Right lobe of liver (tissue), 6 donors: ENCODE measurements at regions not wholly inside any gene's neighbourhood (a gene's known extent, or its start where the extent isn't known, plus 50 kb on each side); places are given as distances from the start of the nearest gene placed in this dataset.

Experiments
- ATAC-seq, 4 donors: fragments of 200-7000 bp; cut with Tn5 transposase; one replicate each; pipeline ENCODE4 v1.9.1; 2020; ENCODE audit warnings: mild to moderate bottlenecking in 4 of 4, moderate library complexity in 4 of 4
- DNase-seq, 3 donors: peaks; one replicate each; pipeline ENCODE4 v3.0.0-alpha.2; 2020
- H3K27ac ChIP-seq, 3 donors: fragments of 200-600 bp; one replicate each; pipeline ENCODE4 v1.8.0; 2022
- H3K27me3 ChIP-seq, 2 donors: fragments of 200-600 bp; one replicate each; pipeline ENCODE4 v1.8.0; 2022
- H3K36me3 ChIP-seq, 4 donors: fragments of 200-600 bp; sonication (generic) in 1 of 4; one replicate each; pipeline versions ENCODE4 v1.5.1 to v1.8.0; 2017 to 2022; ENCODE audit warnings: control low read depth in 1 of 4
- H3K4me1 ChIP-seq, 4 donors: fragments of 200-600 bp; sonication (generic) in 1 of 4; one replicate each; pipeline versions ENCODE4 v1.5.1 to v1.8.0; 2017 to 2022; ENCODE audit warnings: control low read depth in 1 of 4
- H3K4me3 ChIP-seq, 3 donors: fragments of 200-600 bp; one replicate each; pipeline ENCODE4 v1.8.0; 2022
- H3K9me3 ChIP-seq, 4 donors: fragments of 200-600 bp; sonication (generic) in 1 of 4; one replicate each; pipeline versions ENCODE4 v1.5.1 to v1.8.0; 2017 to 2022; ENCODE audit warnings: control low read depth in 1 of 4
- CTCF ChIP-seq, 4 donors: fragments of 200-600 bp in 3 of 4; fragments of 450-650 bp in 1 of 4; IDR thresholded peaks; one replicate each; pipeline versions ENCODE4 v1.5.1 to v1.8.0; 2016 to 2022; ENCODE audit warnings: antibody characterized with exemption in 4 of 4, mild to moderate bottlenecking in 2 of 4
- POLR2A ChIP-seq: fragments of 450-650 bp; IDR thresholded peaks from one replicate; pipeline ENCODE4 v1.6.1; 2017; ENCODE audit warnings: antibody characterized with exemption, mild to moderate bottlenecking
- WGBS: methylation state at CpG from one replicate; pipeline ENCODE4 v1.1.6; 2018; ENCODE audit warnings: low coverage, low lambda C conversion rate; ENCODE audit not compliant: insufficient coverage; ENCODE audit errors: missing lambda C conversion rate; 5-methylcytosine and 5-hydroxymethylcytosine counted together
- intact Hi-C, 2 donors: fragments of 100-400 bp; cut with DNase I; formaldehyde crosslinking; loops; one replicate each; pipeline versions ENCODE4 v1.11.2 to v1.14.1; 2022
- donor health status: DM: no; HTN: yes; CAD: no.
- donor health status: DM: no; HTN: no; CAD: no.
- donor health status: DM: no; HTN: no; CAD: no.
- donor health status: DM: no; HTN: yes; CAD: no.
- donor health status: DM: no; HTN: yes; CAD: no.

DNA sequence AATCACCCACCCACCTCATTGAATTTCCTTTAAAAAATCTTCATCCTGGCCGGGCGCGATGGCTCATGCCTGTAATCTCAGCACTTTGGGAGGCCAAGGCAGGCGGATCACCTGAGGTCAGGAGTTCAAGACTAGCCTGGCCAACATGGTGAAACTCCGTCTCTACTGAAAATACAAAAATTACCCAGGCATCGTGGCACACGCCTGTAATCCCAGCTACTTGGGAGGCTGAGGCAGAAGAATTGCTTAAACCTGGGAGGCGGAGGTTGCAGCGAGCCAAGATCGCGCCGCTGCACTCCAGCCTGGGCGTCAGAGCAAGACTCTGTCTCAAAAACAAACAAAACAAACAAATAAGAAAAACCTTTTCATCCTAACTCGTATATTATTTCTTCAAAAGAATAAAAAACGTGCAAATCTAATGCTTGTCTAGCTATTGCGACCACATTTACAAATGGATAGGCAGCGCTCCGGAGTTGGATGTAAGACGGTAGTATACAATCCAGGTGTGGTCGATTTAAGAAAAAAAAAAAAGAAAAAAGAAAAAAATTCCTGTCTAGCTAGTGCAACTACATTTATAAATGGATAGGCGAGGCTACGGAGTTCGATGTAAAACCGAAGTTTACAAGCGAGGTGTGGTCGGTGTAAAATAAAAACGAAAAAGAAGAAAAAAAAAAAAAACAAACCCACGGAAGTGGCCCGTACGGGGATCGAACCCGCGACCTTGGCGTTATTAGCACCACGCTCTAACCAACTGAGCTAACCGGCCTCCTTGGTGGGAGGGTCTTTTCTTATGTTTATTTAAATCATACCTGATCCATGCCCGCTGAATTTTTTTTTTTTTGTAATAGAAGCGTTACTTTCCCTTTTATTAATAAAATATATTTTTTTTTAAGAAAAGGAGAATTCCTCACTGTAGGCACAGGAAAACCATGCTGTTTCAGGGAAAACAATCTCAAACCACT is 70.7 kb upstream of the PRSS16 start:
- no peaks in the 10 kb centered on the region for H3K27me3 ChIP-seq
- H3K36me3 ChIP-seq = no peaks in the 10 kb centered on the region
- WGBS = 4% methylated on average over 38 of the region's 38 CpGs
- ATAC-seq (peak; percentile 59 to 79 (median 78)), DNase-seq (peak in 2 of 3 donors; percentile 51 to 52)
- H3K9me3 ChIP-seq = no peaks in the 10 kb centered on the region
- peak overlapping the region; percentile 54 to 89 (median 57) for H3K27ac ChIP-seq
- peak overlapping the region; percentile 73 to 98 (median 85) for H3K4me3 ChIP-seq
- no peaks in the 10 kb centered on the region for H3K4me1 ChIP-seq
- TF ChIP-seq POLR2A (no peak), CTCF (IDR thresholded peaks at IDR 0.05) (no peak)
- intact Hi-C loops = no loop called here

DNA sequence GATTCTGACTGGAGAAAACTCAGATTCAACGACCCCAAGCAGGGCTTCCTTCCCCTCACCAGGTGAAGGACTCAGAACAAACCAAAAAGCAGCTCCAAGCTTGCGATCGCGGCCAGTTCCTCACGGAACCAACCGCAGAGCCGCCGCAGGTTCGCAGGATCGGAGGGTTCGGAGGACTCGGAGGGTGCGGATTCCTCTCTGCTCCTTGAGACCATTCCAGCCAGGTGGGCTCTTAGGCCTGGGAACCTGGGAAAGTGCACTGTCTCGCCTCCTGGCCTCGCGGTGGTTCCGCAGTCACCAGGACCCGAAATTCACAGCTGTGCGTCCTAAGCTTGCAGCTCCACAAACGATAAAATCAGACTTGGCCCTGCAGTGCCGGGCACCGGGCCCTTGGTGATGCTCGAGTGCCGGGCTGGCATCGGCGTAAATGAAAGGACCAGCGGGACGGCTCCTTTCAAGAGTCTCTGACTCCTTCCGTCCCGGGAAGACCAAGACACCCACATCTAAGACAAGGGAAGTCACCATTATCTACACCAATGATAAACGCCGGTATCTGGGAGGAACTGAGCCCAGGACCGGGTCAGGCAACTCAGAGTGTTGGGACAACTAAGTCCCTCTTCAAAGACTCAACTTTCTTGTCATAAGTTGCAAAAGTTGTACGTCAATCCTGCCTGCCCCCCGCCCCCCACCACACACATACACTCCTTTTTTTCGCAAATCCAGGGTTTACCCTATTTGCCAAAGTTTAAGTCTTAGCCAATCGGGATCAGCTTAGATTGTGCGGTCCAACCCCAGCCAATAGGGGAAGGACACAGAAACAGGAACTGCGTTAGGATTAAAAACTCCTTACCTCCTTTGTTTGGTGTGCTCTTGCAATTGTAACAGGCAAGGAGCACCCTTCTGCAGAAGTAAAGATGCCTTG is 69.8 kb upstream of the PRSS16 start:
- no peaks in the 10 kb centered on the region for H3K9me3 ChIP-seq
- H3K36me3 ChIP-seq = no peaks in the 10 kb centered on the region
- peak overlapping the region; percentile 54 to 89 (median 57) for H3K27ac ChIP-seq
- H3K4me1 ChIP-seq = no peaks in the 10 kb centered on the region
- no peaks in the 10 kb centered on the region for H3K27me3 ChIP-seq
- ATAC-seq (peak; percentile 85 to 90 (median 86)), DNase-seq (peak; percentile 73 to 79 (median 77))
- TF ChIP-seq POLR2A (no peak), CTCF (IDR thresholded peaks at IDR 0.05) (peak; percentile 29 to 45 (median 42))
- WGBS = 0% methylated on average over 30 of the region's 39 CpGs
- intact Hi-C loops = no loop called here
- H3K4me3 ChIP-seq = peak overlapping the region; percentile 73 to 98 (median 85)

DNA sequence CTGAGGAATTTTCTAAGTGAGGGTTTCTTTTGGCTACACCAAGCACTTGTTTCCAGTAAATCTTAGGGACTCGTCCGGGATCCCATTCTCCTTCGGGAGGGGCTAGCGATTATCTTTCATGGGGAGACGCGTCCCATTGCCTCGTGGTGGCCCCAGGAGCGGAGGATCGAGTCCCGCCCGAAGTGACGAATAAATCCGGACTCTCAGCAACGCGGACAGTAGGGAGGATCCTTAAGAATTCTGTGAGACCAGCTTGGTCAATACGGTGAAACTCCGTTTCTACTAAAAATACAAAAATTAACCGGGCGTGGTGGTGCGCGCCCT is 69.1 kb upstream of the PRSS16 start:
- no peak for DNase-seq
- WGBS = 11% methylated on average over 21 of the region's 21 CpGs
- no peaks in the 10 kb centered on the region for H3K27me3 ChIP-seq
- peak in 3 of 4 donors; percentile 9 to 26 (median 10) for ATAC-seq
- H3K4me3 ChIP-seq = peak overlapping the region; percentile 73 to 98 (median 85)
- peak overlapping the region in 1 of 3 donors; percentile 57 for H3K27ac ChIP-seq
- TF ChIP-seq CTCF (IDR thresholded peaks at IDR 0.05) (no peak), POLR2A (peak; percentile 20)
- H3K4me1 ChIP-seq = no peaks in the 10 kb centered on the region
- intact Hi-C loops = no loop called here
- no peaks in the 10 kb centered on the region for H3K36me3 ChIP-seq
- H3K9me3 ChIP-seq = no peaks in the 10 kb centered on the region

DNA sequence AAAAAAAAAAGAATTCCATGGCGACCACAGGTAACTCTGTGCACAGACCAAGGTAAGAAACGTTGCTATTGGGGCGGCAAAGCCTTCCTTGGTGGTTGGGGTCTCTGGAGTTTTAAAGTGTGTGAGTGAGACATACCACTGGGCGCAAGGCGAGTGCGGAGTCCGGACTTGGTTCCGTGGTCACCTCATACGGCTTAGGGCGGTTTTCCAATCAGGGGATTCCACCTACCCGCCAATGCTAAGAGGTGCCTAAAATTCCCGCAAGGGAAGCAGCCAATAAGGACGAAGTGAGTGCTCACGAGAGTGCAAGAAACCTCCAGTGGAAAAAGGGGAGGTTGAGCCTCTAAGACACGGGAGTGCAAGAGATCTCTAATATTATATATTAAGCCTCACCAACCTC is 68.6 kb upstream of the PRSS16 start:
- H3K9me3 ChIP-seq = no peaks in the 10 kb centered on the region
- H3K27ac ChIP-seq = no peak overlapping the region
- TF ChIP-seq POLR2A = no peak
- TF ChIP-seq CTCF (IDR thresholded peaks at IDR 0.05) = no peak
- intact Hi-C loops = no loop called here
- no peak for ATAC-seq
- no peaks in the 10 kb centered on the region for H3K36me3 ChIP-seq
- DNase-seq = no peak
- H3K4me3 ChIP-seq = peak overlapping the region; percentile 73 to 98 (median 85)
- WGBS = 76% methylated on average over 14 of the region's 15 CpGs
- H3K4me1 ChIP-seq = no peaks in the 10 kb centered on the region
- no peaks in the 10 kb centered on the region for H3K27me3 ChIP-seq
